ENCODE measurements at regions not wholly inside any gene's neighbourhood (a gene's known extent, or its start where the extent isn't known, plus 50 kb on each side); places are given as distances from the start of the nearest gene placed in this dataset.
"Not testable (repeated sequence)": the region's sequence is repeated elsewhere in the genome, so short reads cannot be mapped to it uniquely, and the experiment has no call there.

GRCh38 chr10:7053195-7053594 lies 357.6 kb downstream of the SFMBT2 start:
- Histone ChIP-seq H3K27ac (ENCODE audit: low read depth, low read length) (no peak overlapping the region), H3K9me3 (ENCODE audit: control insufficient read depth, low read length) (peaks cover 5% of the 10 kb centered on the region), H3K4me1 (ENCODE audit: control insufficient read depth, insufficient read depth, low read length) (no peaks in the 10 kb centered on the region), H3K4me3 (ENCODE audit: low read length) (no peak overlapping the region), H3K27me3 (ENCODE audit: control insufficient read depth, insufficient read depth, low read length, poor library complexity, severe bottlenecking) (no peaks in the 10 kb centered on the region), H3K36me3 (ENCODE audit: control insufficient read depth, insufficient read depth, low read length) (no peaks in the 10 kb centered on the region), H3K9ac (ENCODE audit: extremely low read depth, low read length, poor library complexity, severe bottlenecking) (no peak overlapping the region)
- peak; percentile 54 for DNase-seq
- WGBS, 2 experiments (ENCODE audit: insufficient coverage in 1 of 2, insufficient read length in 1 of 2) = 68 to 90% methylated on average over 2 to 3 of the region's 3 CpGs
- no peak for TF ChIP-seq CTCF (conservative IDR thresholded peaks at IDR 0.05)
- Mint-ChIP-seq H3K9me3 (peaks cover 17% of the 10 kb centered on the region), H3K36me3 (ENCODE audit: low read depth) (no peaks in the 10 kb centered on the region), H3K27ac (no peak overlapping the region), H3K27me3 (ENCODE audit: insufficient read depth) (no peaks in the 10 kb centered on the region), H3K4me1 (no peaks in the 10 kb centered on the region), H3K4me3 (no peak overlapping the region)

DNA sequence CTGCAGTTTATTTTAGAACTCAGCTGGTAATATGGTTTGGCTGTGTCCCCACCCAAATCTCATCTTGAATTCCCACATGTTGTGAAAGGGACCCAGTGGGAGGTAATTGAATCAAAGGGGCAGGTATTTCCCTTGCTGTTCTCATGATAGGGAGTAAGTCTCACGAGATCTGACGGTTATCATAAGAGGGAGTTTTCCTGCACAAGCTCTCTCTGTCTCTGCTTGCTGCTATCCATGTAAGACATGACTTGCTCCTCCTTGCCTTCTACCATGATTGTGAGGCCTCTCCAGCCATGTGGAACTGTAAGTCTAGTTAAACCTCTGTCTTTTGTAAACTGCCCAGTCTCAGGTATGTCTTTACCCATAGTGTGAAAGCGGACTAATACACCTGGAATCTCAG lies 360.8 kb downstream of the SFMBT2 start:
- H3K4me1 ChIP-seq (ENCODE audit: control insufficient read depth, insufficient read depth, low read length); H3K4me3 ChIP-seq (ENCODE audit: low read length); H3K27ac Mint-ChIP-seq; H3K27me3 ChIP-seq (ENCODE audit: control insufficient read depth, insufficient read depth, low read length, poor library complexity, severe bottlenecking); DNase-seq; H3K36me3 ChIP-seq (ENCODE audit: control insufficient read depth, insufficient read depth, low read length); H3K27ac ChIP-seq (ENCODE audit: low read depth, low read length); H3K4me1 Mint-ChIP-seq; H3K27me3 Mint-ChIP-seq (ENCODE audit: insufficient read depth); H3K36me3 Mint-ChIP-seq (ENCODE audit: low read depth); H3K9me3 ChIP-seq (ENCODE audit: control insufficient read depth, low read length); H3K4me3 Mint-ChIP-seq; H3K9ac ChIP-seq (ENCODE audit: extremely low read depth, low read length, poor library complexity, severe bottlenecking): not testable (repeated sequence)
- peaks cover 13% of the 10 kb centered on the region for H3K9me3 Mint-ChIP-seq
- WGBS, 2 experiments (ENCODE audit: insufficient coverage in 1 of 2, insufficient read length in 1 of 2) = 93 to 100% methylated on average over 1 to 3 of the region's 3 CpGs

DNA sequence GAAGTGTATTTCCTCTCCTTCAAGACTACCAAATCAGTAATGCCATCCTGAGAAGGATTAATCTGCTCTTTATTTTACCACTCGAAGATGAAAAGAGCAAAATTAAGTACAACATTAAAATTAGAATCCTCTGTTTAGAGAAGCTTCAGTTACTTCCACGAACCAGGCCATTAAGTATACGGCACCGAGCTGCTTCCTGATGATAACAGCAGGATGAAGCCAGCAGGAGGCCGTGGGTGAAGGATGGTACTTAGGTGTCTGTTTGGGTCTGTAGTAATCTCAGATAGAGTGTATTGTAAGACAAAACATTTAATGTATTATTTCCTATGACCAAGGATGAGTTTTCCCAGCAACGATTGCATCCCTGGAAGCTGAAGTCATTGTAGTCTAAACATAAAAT lies 362.8 kb downstream of the SFMBT2 start:
- H3K27me3 ChIP-seq (ENCODE audit: control insufficient read depth, insufficient read depth, low read length, poor library complexity, severe bottlenecking) = no peaks in the 10 kb centered on the region
- no peaks in the 10 kb centered on the region for H3K36me3 ChIP-seq (ENCODE audit: control insufficient read depth, insufficient read depth, low read length)
- H3K4me3 Mint-ChIP-seq = no peak overlapping the region
- no peak for DNase-seq
- H3K27ac Mint-ChIP-seq = no peak overlapping the region
- H3K4me1 ChIP-seq (ENCODE audit: control insufficient read depth, insufficient read depth, low read length) = no peaks in the 10 kb centered on the region
- H3K9me3 Mint-ChIP-seq = peaks cover 13% of the 10 kb centered on the region
- no peak for TF ChIP-seq CTCF (conservative IDR thresholded peaks at IDR 0.05)
- H3K9ac ChIP-seq (ENCODE audit: extremely low read depth, low read length, poor library complexity, severe bottlenecking) = no peak overlapping the region
- no peaks in the 10 kb centered on the region for H3K4me1 Mint-ChIP-seq
- no peak overlapping the region for H3K4me3 ChIP-seq (ENCODE audit: low read length)
- 87 to 91% methylated on average over 5 to 6 of the region's 6 CpGs for WGBS, 2 experiments (ENCODE audit: insufficient coverage in 1 of 2, insufficient read length in 1 of 2)
- H3K36me3 Mint-ChIP-seq (ENCODE audit: low read depth) = no peaks in the 10 kb centered on the region
- H3K9me3 ChIP-seq (ENCODE audit: control insufficient read depth, low read length) = peaks cover 5% of the 10 kb centered on the region
- H3K27ac ChIP-seq (ENCODE audit: low read depth, low read length) = no peak overlapping the region
- H3K27me3 Mint-ChIP-seq (ENCODE audit: insufficient read depth) = no peaks in the 10 kb centered on the region

GRCh38 chr10:7046615-7047014 lies 364.2 kb downstream of the SFMBT2 start:
- H3K4me1 ChIP-seq (ENCODE audit: control insufficient read depth, insufficient read depth, low read length) = no peaks in the 10 kb centered on the region
- H3K9me3 Mint-ChIP-seq = peaks cover 13% of the 10 kb centered on the region
- peaks cover 5% of the 10 kb centered on the region for H3K9me3 ChIP-seq (ENCODE audit: control insufficient read depth, low read length)
- WGBS, 2 experiments (ENCODE audit: insufficient coverage in 1 of 2, insufficient read length in 1 of 2) = 90 to 100% methylated on average over 2 of the region's 2 CpGs
- no peak for TF ChIP-seq CTCF (conservative IDR thresholded peaks at IDR 0.05)
- H3K27me3 ChIP-seq (ENCODE audit: control insufficient read depth, insufficient read depth, low read length, poor library complexity, severe bottlenecking) = no peaks in the 10 kb centered on the region
- H3K27ac ChIP-seq (ENCODE audit: low read depth, low read length) = no peak overlapping the region
- H3K4me3 Mint-ChIP-seq = no peak overlapping the region
- no peak for DNase-seq
- no peaks in the 10 kb centered on the region for H3K36me3 Mint-ChIP-seq (ENCODE audit: low read depth)
- H3K36me3 ChIP-seq (ENCODE audit: control insufficient read depth, insufficient read depth, low read length) = no peaks in the 10 kb centered on the region
- H3K4me3 ChIP-seq (ENCODE audit: low read length) = no peak overlapping the region
- no peak overlapping the region for H3K27ac Mint-ChIP-seq
- no peaks in the 10 kb centered on the region for H3K27me3 Mint-ChIP-seq (ENCODE audit: insufficient read depth)
- no peak overlapping the region for H3K9ac ChIP-seq (ENCODE audit: extremely low read depth, low read length, poor library complexity, severe bottlenecking)
- H3K4me1 Mint-ChIP-seq = no peaks in the 10 kb centered on the region

Measured in endodermal cell (in vitro differentiated cells).